Astrocyte of the spinal cord (primary cell): ENCODE measurements at regions not wholly inside any gene's neighbourhood (a gene's known extent, or its start where the extent isn't known, plus 50 kb on each side); places are given as distances from the start of the nearest gene placed in this dataset.

ENCODE experiments used
- DNase-seq: peaks from one replicate; pipeline ENCODE4 v3.0.0; 2011; ENCODE audit warnings: low read depth, low spot score
- H3K4me3 ChIP-seq: 2 replicates; pipeline ENCODE4 v1.5.1; 2011; ENCODE audit warnings: low read depth, mild to moderate bottlenecking, low read length, moderate library complexity
- CTCF ChIP-seq: IDR thresholded peaks from 2 replicates; pipeline ENCODE4 v1.5.1; 2012; ENCODE audit warnings: low read depth, mild to moderate bottlenecking, low read length, inconsistent platforms
- in situ Hi-C: cut with HindIII; loops from 2 replicates; pipeline ENCODE4 v1.10.0; 2017; ENCODE audit warnings: low sequenced_read_pairs

GRCh38 chr2:35651688-35652323 is 703.8 kb upstream of the CRIM1 start:
- in situ Hi-C loops: no loop called here
- DNase-seq: no peak
- no peak overlapping the region for H3K4me3 ChIP-seq
- no peak for TF ChIP-seq CTCF

- no peak overlapping the region for H3K4me3 ChIP-seq
- no peak for TF ChIP-seq CTCF
- no peak for DNase-seq
- in situ Hi-C loops: no loop called here
Measured at GRCh38 chr2:35614640-35615039, 740.9 kb upstream of the CRIM1 start.

GRCh38 chr2:35606394-35606793 is 749.2 kb upstream of the CRIM1 start:
- no peak for TF ChIP-seq CTCF
- DNase-seq: no peak
- in situ Hi-C loops: no loop called here
- no peak overlapping the region for H3K4me3 ChIP-seq

- TF ChIP-seq CTCF: no peak
- in situ Hi-C loops: no loop called here
- DNase-seq: no peak
- no peak overlapping the region for H3K4me3 ChIP-seq
Measured at GRCh38 chr2:35598310-35598709, 757.3 kb upstream of the CRIM1 start.

GRCh38 chr2:35591886-35592285 is 763.7 kb upstream of the CRIM1 start:
- in situ Hi-C loops: no loop called here
- no peak for DNase-seq
- TF ChIP-seq CTCF: no peak
- H3K4me3 ChIP-seq: no peak overlapping the region

- no peak overlapping the region for H3K4me3 ChIP-seq
- TF ChIP-seq CTCF: no peak
- in situ Hi-C loops: no loop called here
- DNase-seq: no peak
Measured at GRCh38 chr2:35585972-35586371, 769.6 kb upstream of the CRIM1 start.

GRCh38 chr2:35582637-35583036 is 772.9 kb upstream of the CRIM1 start:
- H3K4me3 ChIP-seq: no peak overlapping the region
- no peak for DNase-seq
- TF ChIP-seq CTCF: no peak
- in situ Hi-C loops: no loop called here
